ENCODE measurements at regions not wholly inside any gene's neighbourhood (a gene's known extent, or its start where the extent isn't known, plus 50 kb on each side); places are given as distances from the start of the nearest gene placed in this dataset.

- no peak for TF ChIP-seq KAT7 (CRISPR knock-in tag; IDR thresholded peaks at IDR 0.05; ENCODE audit: borderline replicate concordance)
- TF ChIP-seq CTCF (IDR thresholded peaks at IDR 0.05) = no peak
- no peak for TF ChIP-seq AFF4 (CRISPR knock-in tag; IDR thresholded peaks at IDR 0.05; ENCODE audit: borderline replicate concordance)
- TF ChIP-seq PREB (CRISPR knock-in tag; IDR thresholded peaks at IDR 0.05; ENCODE audit: borderline replicate concordance) = no peak
- no peak for TF ChIP-seq USF1 (CRISPR knock-in tag; IDR thresholded peaks at IDR 0.05)
- TF ChIP-seq E2F5 (CRISPR knock-in tag; IDR thresholded peaks at IDR 0.05) = no peak
- TF ChIP-seq ATF1 (CRISPR knock-in tag; IDR thresholded peaks at IDR 0.05) = no peak
- no peak for TF ChIP-seq ZNF423 (CRISPR knock-in tag; IDR thresholded peaks at IDR 0.05)
- TF ChIP-seq TCF7 (CRISPR knock-in tag; IDR thresholded peaks at IDR 0.05; ENCODE audit: low read depth) = no peak
- TF ChIP-seq TEAD4 (CRISPR knock-in tag; IDR thresholded peaks at IDR 0.05) = no peak
- no peak for TF ChIP-seq ZBTB43 (CRISPR knock-in tag; IDR thresholded peaks at IDR 0.05)
- no peak for TF ChIP-seq SP1 (CRISPR knock-in tag; conservative IDR thresholded peaks at IDR 0.05)
Measured at GRCh38 chr4:24146127-24146526, 256.3 kb upstream of the PPARGC1A start.
